ENCODE measurements at regions not wholly inside any gene's neighbourhood (a gene's known extent, or its start where the extent isn't known, plus 50 kb on each side); places are given as distances from the start of the nearest gene placed in this dataset.
"Not testable (repeated sequence)": the region's sequence is repeated elsewhere in the genome, so short reads cannot be mapped to it uniquely, and the experiment has no call there.

DNA sequence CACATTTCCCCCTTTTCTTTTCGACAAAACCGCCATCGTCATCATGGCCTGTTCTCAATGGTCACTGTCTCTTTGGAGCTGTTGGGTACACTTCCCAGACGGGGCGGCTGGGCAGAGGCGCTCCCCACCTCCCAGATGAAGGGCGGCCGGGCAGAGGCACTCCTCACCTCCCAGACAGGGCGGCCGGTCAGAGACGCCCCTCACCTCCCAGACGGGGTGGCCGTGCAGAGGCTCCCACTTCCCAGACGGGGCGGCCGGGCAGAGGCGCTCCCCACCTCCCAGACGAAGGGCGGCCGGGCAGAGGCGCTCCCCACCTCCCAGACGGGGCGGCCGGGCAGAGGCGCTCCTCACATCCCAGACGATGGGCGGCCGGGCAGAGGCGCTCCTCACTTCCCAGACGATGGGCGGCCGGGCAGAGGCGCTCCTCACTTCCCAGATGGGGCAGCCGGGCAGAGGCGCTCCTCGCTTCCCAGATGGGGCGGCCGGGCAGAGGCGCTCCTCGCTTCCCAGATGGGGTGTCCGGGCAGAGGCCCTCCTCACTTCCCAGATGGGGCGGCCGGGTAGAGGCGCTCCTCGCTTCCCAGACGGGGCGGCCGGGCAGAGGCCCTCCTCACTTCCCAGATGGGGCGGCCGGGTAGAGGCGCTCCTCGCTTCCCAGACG, 82.6 kb upstream of the TFPI start:
- H3K4me1 ChIP-seq (replicated peaks in 1 of 4; ENCODE audit: control insufficient read depth in 3 of 4, insufficient read depth in 4 of 4, low read length in 3 of 4); H2BK5ac ChIP-seq (ENCODE audit: low read depth, low read length); H3K4ac ChIP-seq (replicated peaks; ENCODE audit: insufficient read length, low read depth, low read length); H2AK5ac ChIP-seq (ENCODE audit: low read depth, low read length); H3K18ac ChIP-seq (ENCODE audit: extremely low read depth, low read length); H3K9ac ChIP-seq (replicated peaks in 1 of 4; ENCODE audit: extremely low read depth in 1 of 4, low read depth in 3 of 4, low read length in 3 of 4); H2BK12ac ChIP-seq (ENCODE audit: low read depth, low read length); H3K79me2 ChIP-seq (ENCODE audit: control insufficient read depth in 1 of 2, insufficient read depth in 2 of 2, low read length in 2 of 2); H4K8ac ChIP-seq (ENCODE audit: extremely low read depth, insufficient read depth, low read length); H2AFZ ChIP-seq (ENCODE audit: low read length); H3K4me2 ChIP-seq (ENCODE audit: insufficient read depth in 1 of 2, low read depth in 2 of 2, low read length in 2 of 2); H3K56ac ChIP-seq (replicated peaks; ENCODE audit: insufficient read length, low read depth, low read length); H3K23me2 ChIP-seq (ENCODE audit: low read depth, low read length); H4K91ac ChIP-seq (replicated peaks; ENCODE audit: insufficient read length, low read length); H2BK15ac ChIP-seq (ENCODE audit: low read length); H3K14ac ChIP-seq (ENCODE audit: insufficient read length); H3K27me3 ChIP-seq (replicated peaks in 1 of 4; ENCODE audit: control insufficient read depth in 3 of 4, extremely low read depth in 1 of 4, insufficient read depth in 3 of 4, low read length in 3 of 4); H3K36me3 ChIP-seq (ENCODE audit: control insufficient read depth in 2 of 4, insufficient read depth in 4 of 4, low read length in 3 of 4); H2BK120ac ChIP-seq (replicated peaks; ENCODE audit: low read depth, low read length); CTCF ChIA-PET (ENCODE audit: partially characterized antibody); H2BK20ac ChIP-seq (ENCODE audit: low read length); H3K23ac ChIP-seq (ENCODE audit: insufficient read length); FAIRE-seq; H3K27ac ChIP-seq (ENCODE audit: low read depth, low read length); H4K5ac ChIP-seq (ENCODE audit: insufficient read length, low read depth, low read length); H4K20me1 ChIP-seq (replicated peaks in 1 of 2; ENCODE audit: control insufficient read depth in 1 of 2, insufficient read depth in 2 of 2, low read length in 2 of 2); POLR2A ChIA-PET (ENCODE audit: partially characterized antibody); DNase-seq (ENCODE audit: low read depth in 1 of 2, low spot score in 2 of 2); H3K4me3 ChIP-seq (ENCODE audit: extremely low read depth in 1 of 4, insufficient read depth in 2 of 4, low read depth in 3 of 4, low read length in 4 of 4); H3K79me1 ChIP-seq (ENCODE audit: low read depth, low read length): not testable (repeated sequence)
- peaks cover 0 to 13% of the 10 kb centered on the region in 2 experiments; a peak in 1 of 4 replicates for H3K9me3 ChIP-seq (ENCODE audit: insufficient read depth in 2 of 2, low read depth in 1 of 2, low read length in 1 of 2)
- WGBS, 2 experiments (ENCODE audit: extremely low coverage in 1 of 2, insufficient coverage in 1 of 2, insufficient read length in 1 of 2, insufficient replicate concordance in 2 of 2, low coverage in 1 of 2, low lambda C conversion rate in 2 of 2, missing lambda C conversion rate in 1 of 2), result 100% methylated on average over 18 of the region's 53 CpGs; no CpG with 5 or more reads in 1 of the 2 experiments

DNA sequence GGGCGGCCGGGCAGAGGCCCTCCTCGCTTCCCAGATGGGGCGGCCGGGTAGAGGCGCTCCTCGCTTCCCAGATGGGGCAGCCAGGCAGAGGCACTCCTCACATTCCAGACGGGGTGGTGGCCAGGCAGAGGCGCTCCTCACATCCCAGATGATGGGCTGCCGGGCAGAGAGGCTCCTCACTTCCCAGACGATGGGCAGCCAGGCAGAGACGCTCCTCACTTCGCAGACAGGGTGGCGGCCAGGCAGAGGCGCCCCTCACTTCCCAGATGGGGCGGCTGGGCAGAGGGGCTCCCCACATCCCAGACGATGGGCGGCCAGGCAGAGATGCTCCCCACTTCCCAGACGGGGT, 83.1 kb upstream of the TFPI start:
- H2AFZ ChIP-seq (ENCODE audit: low read length); H4K20me1 ChIP-seq (replicated peaks in 1 of 2; ENCODE audit: control insufficient read depth in 1 of 2, insufficient read depth in 2 of 2, low read length in 2 of 2); H3K27me3 ChIP-seq (replicated peaks in 1 of 4; ENCODE audit: control insufficient read depth in 3 of 4, extremely low read depth in 1 of 4, insufficient read depth in 3 of 4, low read length in 3 of 4); H3K23ac ChIP-seq (ENCODE audit: insufficient read length); H2AK5ac ChIP-seq (ENCODE audit: low read depth, low read length); H3K18ac ChIP-seq (ENCODE audit: extremely low read depth, low read length); H2BK5ac ChIP-seq (ENCODE audit: low read depth, low read length); H3K23me2 ChIP-seq (ENCODE audit: low read depth, low read length); H2BK20ac ChIP-seq (ENCODE audit: low read length); H4K5ac ChIP-seq (ENCODE audit: insufficient read length, low read depth, low read length); H2BK15ac ChIP-seq (ENCODE audit: low read length); H3K14ac ChIP-seq (ENCODE audit: insufficient read length); H3K56ac ChIP-seq (replicated peaks; ENCODE audit: insufficient read length, low read depth, low read length); H4K8ac ChIP-seq (ENCODE audit: extremely low read depth, insufficient read depth, low read length); H3K4me2 ChIP-seq (ENCODE audit: insufficient read depth in 1 of 2, low read depth in 2 of 2, low read length in 2 of 2); H3K4ac ChIP-seq (replicated peaks; ENCODE audit: insufficient read length, low read depth, low read length); H3K79me1 ChIP-seq (ENCODE audit: low read depth, low read length); DNase-seq (ENCODE audit: low read depth in 1 of 2, low spot score in 2 of 2); POLR2A ChIA-PET (ENCODE audit: partially characterized antibody); CTCF ChIA-PET (ENCODE audit: partially characterized antibody); H4K91ac ChIP-seq (replicated peaks; ENCODE audit: insufficient read length, low read length); H3K36me3 ChIP-seq (ENCODE audit: control insufficient read depth in 2 of 4, insufficient read depth in 4 of 4, low read length in 3 of 4); H3K9ac ChIP-seq (replicated peaks in 1 of 4; ENCODE audit: extremely low read depth in 1 of 4, low read depth in 3 of 4, low read length in 3 of 4); H2BK120ac ChIP-seq (replicated peaks; ENCODE audit: low read depth, low read length); FAIRE-seq; H3K4me3 ChIP-seq (ENCODE audit: extremely low read depth in 1 of 4, insufficient read depth in 2 of 4, low read depth in 3 of 4, low read length in 4 of 4); H3K79me2 ChIP-seq (ENCODE audit: control insufficient read depth in 1 of 2, insufficient read depth in 2 of 2, low read length in 2 of 2); H3K27ac ChIP-seq (ENCODE audit: low read depth, low read length); H3K4me1 ChIP-seq (replicated peaks in 1 of 4; ENCODE audit: control insufficient read depth in 3 of 4, insufficient read depth in 4 of 4, low read length in 3 of 4); H2BK12ac ChIP-seq (ENCODE audit: low read depth, low read length): not testable (repeated sequence)
- peaks cover 0 to 13% of the 10 kb centered on the region in 2 experiments; a peak in 1 of 4 replicates for H3K9me3 ChIP-seq (ENCODE audit: insufficient read depth in 2 of 2, low read depth in 1 of 2, low read length in 1 of 2)
- WGBS, 2 experiments (ENCODE audit: extremely low coverage in 1 of 2, insufficient coverage in 1 of 2, insufficient read length in 1 of 2, insufficient replicate concordance in 2 of 2, low coverage in 1 of 2, low lambda C conversion rate in 2 of 2, missing lambda C conversion rate in 1 of 2), result 99% methylated on average over 16 of the region's 19 CpGs; no CpG with 5 or more reads in 1 of the 2 experiments

Measured in H1 (cell line).